CD4-positive, alpha-beta T cell treated with Interleukin-2 at 100 ng/mL for 4 hours (primary cell): ENCODE measurements at regions not wholly inside any gene's neighbourhood (a gene's known extent, or its start where the extent isn't known, plus 50 kb on each side); places are given as distances from the start of the nearest gene placed in this dataset.
A peak's percentile ranks its signal among the peaks of the same experiment; 100 is the strongest.
"Not testable (repeated sequence)": the region's sequence is repeated elsewhere in the genome, so short reads cannot be mapped to it uniquely, and the experiment has no call there.

Experiments
- DNase-seq: peaks from one replicate; pipeline ENCODE4 v3.0.0-alpha.2; 2020; ENCODE audit warnings: low spot score

GRCh38 chr4:177246641-177247584 is 62.8 kb upstream of the NEIL3 start:
- no peak for DNase-seq

- peak; percentile 73 for DNase-seq
Observed at GRCh38 chr4:177250056-177250696, 59.5 kb upstream of the NEIL3 start.

- no peak for DNase-seq
Observed at GRCh38 chr4:177251237-177251636, 58.4 kb upstream of the NEIL3 start.

GRCh38 chr4:177255359-177255758 is 54.3 kb upstream of the NEIL3 start:
- DNase-seq, result no peak

GRCh38 chr4:177256950-177257349 is 52.7 kb upstream of the NEIL3 start:
- DNase-seq, result no peak

GRCh38 chr4:177259466-177259865 is 50.2 kb upstream of the NEIL3 start:
- not testable (repeated sequence) for DNase-seq
